AG10803 (cell line): ENCODE measurements at regions not wholly inside any gene's neighbourhood (a gene's known extent, or its start where the extent isn't known, plus 50 kb on each side); places are given as distances from the start of the nearest gene placed in this dataset.

Experiments used
- DNase-seq: peaks from one replicate; pipeline ENCODE4 v3.0.0; 2010; ENCODE audit warnings: low read depth
- H3K4me3 ChIP-seq: 2 replicates; pipeline ENCODE4 v1.5.1; 2011; ENCODE audit warnings: mild to moderate bottlenecking, low read length, control low read depth
- CTCF ChIP-seq: conservative IDR thresholded peaks from 2 replicates; pipeline ENCODE4 v1.5.1; 2011; ENCODE audit warnings: mild to moderate bottlenecking, low read length, control low read depth, inconsistent platforms

GRCh38 chr7:109386959-109387358 is 817.3 kb downstream of the DNAJB9 start:
- no peak for TF ChIP-seq CTCF
- DNase-seq, result no peak
- no peak overlapping the region for H3K4me3 ChIP-seq

GRCh38 chr7:109387530-109387929 is 817.9 kb downstream of the DNAJB9 start:
- TF ChIP-seq CTCF, result no peak
- H3K4me3 ChIP-seq, result no peak overlapping the region
- no peak for DNase-seq

DNA sequence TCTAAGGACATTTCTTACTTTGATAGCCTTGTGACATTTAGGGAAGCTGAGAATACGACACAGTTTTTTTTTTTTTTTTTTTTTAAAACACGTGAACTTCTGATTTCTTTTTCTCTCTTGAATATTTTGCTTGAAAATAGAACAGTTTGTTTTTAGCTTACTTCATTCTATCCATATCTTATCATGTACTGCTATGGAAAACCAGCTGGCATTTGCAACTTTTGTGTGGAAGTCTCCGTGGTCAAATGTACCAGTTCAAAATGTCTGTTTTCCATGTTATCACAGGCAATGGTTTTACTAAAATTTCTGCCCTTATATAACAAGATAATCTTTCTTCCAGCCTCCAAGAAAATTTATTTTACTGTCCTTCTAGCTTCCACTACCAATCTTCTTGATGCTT is 821.6 kb downstream of the DNAJB9 start:
- TF ChIP-seq CTCF, result no peak
- no peak for DNase-seq
- no peak overlapping the region for H3K4me3 ChIP-seq

DNA sequence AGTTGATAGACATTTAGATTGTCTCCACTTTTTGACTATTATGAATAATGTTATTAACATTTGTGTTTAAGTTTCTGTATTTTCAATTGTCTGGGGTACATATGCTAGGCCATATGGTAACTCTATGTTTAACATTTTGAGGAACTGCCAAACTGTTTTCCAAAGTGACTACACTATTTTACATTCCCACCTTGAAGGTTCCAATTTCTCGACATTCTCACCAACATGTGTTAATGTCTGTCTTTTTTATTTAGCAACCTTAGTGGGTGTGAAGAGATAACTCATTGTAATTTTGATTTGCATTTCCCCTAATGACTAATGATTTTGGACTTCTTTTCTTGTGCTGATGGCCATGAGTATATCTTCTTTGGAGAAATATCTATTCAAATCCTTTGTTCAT is 832.4 kb downstream of the DNAJB9 start:
- TF ChIP-seq CTCF, result no peak
- no peak overlapping the region for H3K4me3 ChIP-seq
- DNase-seq, result no peak

- H3K4me3 ChIP-seq, result no peak overlapping the region
- TF ChIP-seq CTCF, result no peak
- DNase-seq, result no peak
Measured at GRCh38 chr7:109407756-109408155, 838.1 kb downstream of the DNAJB9 start.

- no peak for DNase-seq
- no peak for TF ChIP-seq CTCF
- H3K4me3 ChIP-seq, result no peak overlapping the region
Measured at GRCh38 chr7:109437957-109438356, 868.3 kb downstream of the DNAJB9 start.

- DNase-seq, result no peak
- no peak overlapping the region for H3K4me3 ChIP-seq
- TF ChIP-seq CTCF, result no peak
Measured at GRCh38 chr7:109449760-109450159, 880.1 kb downstream of the DNAJB9 start.
